ENCODE measurements at regions not wholly inside any gene's neighbourhood (a gene's known extent, or its start where the extent isn't known, plus 50 kb on each side); places are given as distances from the start of the nearest gene placed in this dataset.

GRCh38 chr9:75788006-75788634, 102.4 kb upstream of the PCSK5 start:
- TF ChIP-seq EHF (CRISPR knock-in tag; IDR thresholded peaks at IDR 0.05) (no peak), MAX (IDR thresholded peaks at IDR 0.05) (no peak), CBX8 (IDR thresholded peaks at IDR 0.05) (no peak), HOXA7 (CRISPR knock-in tag; IDR thresholded peaks at IDR 0.05) (no peak), EP300 (IDR thresholded peaks at IDR 0.05) (no peak), GATA3 (IDR thresholded peaks at IDR 0.05; ENCODE audit: borderline replicate concordance) (no peak), NPAS2 (CRISPR knock-in tag; IDR thresholded peaks at IDR 0.05; ENCODE audit: borderline replicate concordance) (no peak), PHF8 (IDR thresholded peaks at IDR 0.05; ENCODE audit: borderline replicate concordance, low read depth) (no peak), KDM5A (IDR thresholded peaks at IDR 0.05) (no peak), HEYL (CRISPR knock-in tag; IDR thresholded peaks at IDR 0.05) (no peak)
- H3K27ac ChIP-seq: no peak overlapping the region
- H3K4me3 ChIP-seq: no peak overlapping the region
- POLR2A ChIA-PET: no interaction called here
- no peak for DNase-seq (ENCODE audit: low read depth in 1 of 2, low spot score in 1 of 2)
- FAIRE-seq: no peak
- H3K9me3 ChIP-seq: no peaks in the 10 kb centered on the region
- 4% methylated on average over 3 of the region's 3 CpGs for whole genome bisulfite sequencing (ENCODE audit: missing lambda C conversion rate)
- ATAC-seq: no peak
- no peaks in the 10 kb centered on the region for H3K4me1 ChIP-seq
- CTCF ChIA-PET: no interaction called here
- H3K4me2 ChIP-seq: no peak overlapping the region

- ATAC-seq (no peak), FAIRE-seq (no peak)
- no peak overlapping the region for H3K27ac ChIP-seq
Measured at GRCh38 chr9:75797085-75797580, 93.3 kb upstream of the PCSK5 start.

More at GRCh38 chr9:75797085-75797580, 93.3 kb upstream of the PCSK5 start:
- CTCF ChIA-PET: no interaction called here
- POLR2A ChIA-PET: no interaction called here
- no peak for DNase-seq (ENCODE audit: low read depth in 1 of 2, low spot score in 1 of 2)
- TF ChIP-seq FOSL2 (IDR thresholded peaks at IDR 0.05): no peak
- no peak for TF ChIP-seq FOSL2 (CRISPR knock-in tag; IDR thresholded peaks at IDR 0.05)
- no peak for TF ChIP-seq HEYL (CRISPR knock-in tag; IDR thresholded peaks at IDR 0.05)
- TF ChIP-seq NFE2L2 (conservative IDR thresholded peaks at IDR 0.05; ENCODE audit: low read length): no peak
- TF ChIP-seq CBX2 (IDR thresholded peaks at IDR 0.05; ENCODE audit: borderline replicate concordance, low read depth): no peak
- no peak for TF ChIP-seq HOXA7 (CRISPR knock-in tag; IDR thresholded peaks at IDR 0.05)
- no peak for TF ChIP-seq KDM1A (IDR thresholded peaks at IDR 0.05; ENCODE audit: low read depth)
- no peak for TF ChIP-seq ZC3H11A (IDR thresholded peaks at IDR 0.05)
- no peak for TF ChIP-seq FOSB (CRISPR knock-in tag; IDR thresholded peaks at IDR 0.05)
- TF ChIP-seq ZFP36 (IDR thresholded peaks at IDR 0.05; ENCODE audit: borderline replicate concordance, partially characterized antibody): no peak
- TF ChIP-seq HOXB5 (CRISPR knock-in tag; IDR thresholded peaks at IDR 0.05): no peak
- TF ChIP-seq PBX3 (IDR thresholded peaks at IDR 0.05): no peak
- TF ChIP-seq POLR2AphosphoS2 (conservative IDR thresholded peaks at IDR 0.05; ENCODE audit: low read length): no peak
- TF ChIP-seq REST (IDR thresholded peaks at IDR 0.05): no peak
- TF ChIP-seq GATA3 (IDR thresholded peaks at IDR 0.05; ENCODE audit: borderline replicate concordance): no peak
- 7% methylated on average over 2 of the region's 2 CpGs for WGBS (ENCODE audit: missing lambda C conversion rate)
- Histone ChIP-seq H3K4me1 (no peaks in the 10 kb centered on the region), H3K4me2 (no peak overlapping the region), H3K4me3 (no peak overlapping the region), H3K9me3 (no peaks in the 10 kb centered on the region; the same call in 2 of the 3 replicates)
